OCI-LY3 (cell line): ENCODE measurements at regions not wholly inside any gene's neighbourhood (a gene's known extent, or its start where the extent isn't known, plus 50 kb on each side); places are given as distances from the start of the nearest gene placed in this dataset.

ENCODE experiments used
- H2AFZ ChIP-seq: fragments of 200-600, 300-600 bp; shearing (Covaris generic); 2 replicates; pipeline ENCODE4 v1.6.0; 2014; ENCODE audit warnings: antibody characterized with exemption, low read depth, low read length
- H3K27ac ChIP-seq: fragments of 200-600, 300-600 bp; sonication (generic); 2 replicates; pipeline ENCODE4 v1.5.1; 2014; ENCODE audit warnings: mild to moderate bottlenecking, low read length, moderate library complexity, mixed read lengths
- H3K27me3 ChIP-seq: fragments of 200-600, 300-600 bp; sonication (generic); 2 replicates; pipeline ENCODE4 v1.6.1; 2014; ENCODE audit warnings: low read depth, low read length, mixed read lengths
- H3K36me3 ChIP-seq: fragments of 200-600, 300-600 bp; sonication (generic); replicated peaks from 2 replicates; pipeline ENCODE3; 2014; ENCODE audit warnings: low read depth, low read length, mixed read lengths
- H3K4me1 ChIP-seq: fragments of 300-600, 200-600 bp; sonication (generic); 2 replicates; pipeline ENCODE4 v1.6.1; 2014; ENCODE audit warnings: low read length, mixed read lengths
- H3K4me2 ChIP-seq: fragments of 200-600, 300-600 bp; sonication (generic); 2 replicates; pipeline ENCODE4 v1.6.1; 2014; ENCODE audit warnings: low read length, mixed read lengths
- H3K4me3 ChIP-seq: fragments of 300-600, 200-600 bp; sonication (generic); 2 replicates; pipeline ENCODE4 v1.5.1; 2014; ENCODE audit warnings: antibody characterized with exemption, mild to moderate bottlenecking, low read length, moderate library complexity
- H3K79me2 ChIP-seq: fragments of 300-600, 200-600 bp; shearing (Covaris generic); 2 replicates; pipeline ENCODE4 v1.6.1; 2014; ENCODE audit warnings: mild to moderate bottlenecking, low read length, mixed read lengths
- H3K9ac ChIP-seq: fragments of 300-600, 200-600 bp; shearing (Covaris generic); 2 replicates; pipeline ENCODE4 v1.6.0; 2014; ENCODE audit warnings: mild to moderate bottlenecking, low read length, moderate library complexity
- H3K9me3 ChIP-seq: fragments of 200-600, 300-600 bp; shearing (Covaris generic); 2 replicates; pipeline ENCODE4 v1.6.1; 2014; ENCODE audit warnings: low read length, mixed read lengths; ENCODE audit not compliant: insufficient read depth
- H4K20me1 ChIP-seq: fragments of 200-600, 300-600 bp; sonication (generic); 2 replicates; pipeline ENCODE4 v1.6.1; 2016; ENCODE audit warnings: low read length, mixed read lengths; ENCODE audit not compliant: insufficient read depth
- CTCF ChIP-seq: fragments of 200-600, 300-600 bp; sonication (generic); IDR thresholded peaks from 2 replicates; pipeline ENCODE4 v1.5.1; 2014; ENCODE audit warnings: antibody characterized with exemption, low read length, low read depth
- EZH2phosphoT487 ChIP-seq: fragments of 200-600 bp; shearing (Covaris generic); IDR thresholded peaks from 2 replicates; pipeline ENCODE4 v1.6.1; 2018; ENCODE audit warnings: antibody characterized with exemption, mixed run types, low read depth

GRCh38 chr12:124110372-124110883, 137.4 kb downstream of the ZNF664 start:
- Histone ChIP-seq H3K4me2 (no peak overlapping the region), H3K36me3 (no peaks in the 10 kb centered on the region), H3K27me3 (no peaks in the 10 kb centered on the region), H3K9ac (no peak overlapping the region), H3K4me3 (no peak overlapping the region), H4K20me1 (no peaks in the 10 kb centered on the region), H3K79me2 (no peaks in the 10 kb centered on the region), H2AFZ (no peak overlapping the region), H3K4me1 (peaks cover 11% of the 10 kb centered on the region), H3K27ac (no peak overlapping the region), H3K9me3 (no peaks in the 10 kb centered on the region)
- TF ChIP-seq EZH2phosphoT487 (no peak), CTCF (no peak)

- Histone ChIP-seq H3K79me2 (no peaks in the 10 kb centered on the region), H3K4me3 (no peak overlapping the region), H2AFZ (no peak overlapping the region), H4K20me1 (no peaks in the 10 kb centered on the region), H3K36me3 (no peaks in the 10 kb centered on the region), H3K27ac (no peak overlapping the region), H3K9ac (no peak overlapping the region), H3K4me1 (peaks cover 11% of the 10 kb centered on the region), H3K27me3 (no peaks in the 10 kb centered on the region), H3K4me2 (no peak overlapping the region), H3K9me3 (no peaks in the 10 kb centered on the region)
- TF ChIP-seq CTCF (no peak), EZH2phosphoT487 (no peak)
These were observed 138.0 kb downstream of the ZNF664 start for GRCh38 chr12:124111006-124111405.

GRCh38 chr12:124114316-124114715, 141.3 kb downstream of the ZNF664 start:
- peaks cover 11% of the 10 kb centered on the region for H3K4me1 ChIP-seq
- H4K20me1 ChIP-seq = no peaks in the 10 kb centered on the region
- H3K9ac ChIP-seq = no peak overlapping the region
- no peaks in the 10 kb centered on the region for H3K9me3 ChIP-seq
- TF ChIP-seq EZH2phosphoT487 = no peak
- TF ChIP-seq CTCF = no peak
- no peak overlapping the region for H3K27ac ChIP-seq
- no peaks in the 10 kb centered on the region for H3K79me2 ChIP-seq
- no peak overlapping the region for H3K4me3 ChIP-seq
- H3K36me3 ChIP-seq = no peaks in the 10 kb centered on the region
- H2AFZ ChIP-seq = no peak overlapping the region
- no peak overlapping the region for H3K4me2 ChIP-seq
- H3K27me3 ChIP-seq = no peaks in the 10 kb centered on the region

- peaks cover 7% of the 10 kb centered on the region for H3K4me1 ChIP-seq
- H4K20me1 ChIP-seq = no peaks in the 10 kb centered on the region
- H3K36me3 ChIP-seq = no peaks in the 10 kb centered on the region
- no peak for TF ChIP-seq EZH2phosphoT487
- no peak for TF ChIP-seq CTCF
- H3K79me2 ChIP-seq = no peaks in the 10 kb centered on the region
- no peak overlapping the region for H3K4me3 ChIP-seq
- H3K9me3 ChIP-seq = no peaks in the 10 kb centered on the region
- peaks cover 5% of the 10 kb centered on the region for H3K27me3 ChIP-seq
- H3K27ac ChIP-seq = no peak overlapping the region
- H2AFZ ChIP-seq = no peak overlapping the region
- H3K9ac ChIP-seq = no peak overlapping the region
- no peak overlapping the region for H3K4me2 ChIP-seq
These were observed 142.5 kb downstream of the ZNF664 start for GRCh38 chr12:124115496-124115895.
